Karpas-422 (cell line): ENCODE measurements at regions not wholly inside any gene's neighbourhood (a gene's known extent, or its start where the extent isn't known, plus 50 kb on each side); places are given as distances from the start of the nearest gene placed in this dataset.

Experiments
- DNase-seq: peaks from one replicate; pipeline ENCODE4 v3.0.0-alpha.2; 2015
- H2AFZ ChIP-seq: fragments of 200-600 bp; sonication (generic); 2 replicates; pipeline ENCODE4 v1.6.1; 2014; ENCODE audit warnings: antibody characterized with exemption, low read length, mixed read lengths
- H3K27ac ChIP-seq: fragments of 200-600 bp; sonication (generic); 2 replicates; pipeline ENCODE4 v1.5.1; 2014; ENCODE audit warnings: mild to moderate bottlenecking, low read length, moderate library complexity
- H3K27me3 ChIP-seq: fragments of 200-600 bp; sonication (generic); 2 replicates; pipeline ENCODE4 v1.6.1; 2014; ENCODE audit warnings: low read length, mixed read lengths
- H3K36me3 ChIP-seq: fragments of 200-600 bp; sonication (generic); 2 replicates; pipeline ENCODE4 v1.6.1; 2014; ENCODE audit warnings: low read length, mixed read lengths; ENCODE audit not compliant: insufficient read depth
- H3K4me1 ChIP-seq: fragments of 200-600 bp; sonication (generic); 2 replicates; pipeline ENCODE4 v1.6.1; 2014; ENCODE audit warnings: mild to moderate bottlenecking, low read length, mixed read lengths
- H3K4me2 ChIP-seq: fragments of 200-600 bp; sonication (generic); 2 replicates; pipeline ENCODE4 v1.6.1; 2014; ENCODE audit warnings: low read length, low read depth, mild to moderate bottlenecking; ENCODE audit not compliant: poor library complexity, severe bottlenecking
- H3K4me3 ChIP-seq: fragments of 200-600 bp; sonication (generic); 2 replicates; pipeline ENCODE4 v1.5.1; 2014; ENCODE audit warnings: mild to moderate bottlenecking, antibody characterized with exemption, low read length, mixed read lengths
- H3K79me2 ChIP-seq: fragments of 200-600 bp; sonication (generic); 2 replicates; pipeline ENCODE4 v1.6.1; 2014; ENCODE audit warnings: mild to moderate bottlenecking, low read length, mixed read lengths
- H3K9ac ChIP-seq: fragments of 200-600 bp; sonication (generic); 2 replicates; pipeline ENCODE4 v1.6.0; 2014; ENCODE audit warnings: low read length
- H3K9me2 ChIP-seq: fragments of 200-600 bp; sonication (generic), shearing (Covaris generic); replicated peaks from 2 replicates; pipeline ENCODE4 v1.6.0; 2014; ENCODE audit warnings: mild to moderate bottlenecking, low read length, moderate library complexity; ENCODE audit not compliant: insufficient read depth
- H3K9me3 ChIP-seq: fragments of 300-700, 200-600 bp; sonication (generic); 2 replicates; pipeline ENCODE4 v1.6.1; 2014; ENCODE audit warnings: low read length, mixed read lengths
- H4K20me1 ChIP-seq: fragments of 200-600 bp; sonication (generic); 2 replicates; pipeline ENCODE4 v1.6.1; 2014; ENCODE audit warnings: mild to moderate bottlenecking, antibody characterized with exemption, low read length, low read depth; ENCODE audit not compliant: insufficient read depth

DNA sequence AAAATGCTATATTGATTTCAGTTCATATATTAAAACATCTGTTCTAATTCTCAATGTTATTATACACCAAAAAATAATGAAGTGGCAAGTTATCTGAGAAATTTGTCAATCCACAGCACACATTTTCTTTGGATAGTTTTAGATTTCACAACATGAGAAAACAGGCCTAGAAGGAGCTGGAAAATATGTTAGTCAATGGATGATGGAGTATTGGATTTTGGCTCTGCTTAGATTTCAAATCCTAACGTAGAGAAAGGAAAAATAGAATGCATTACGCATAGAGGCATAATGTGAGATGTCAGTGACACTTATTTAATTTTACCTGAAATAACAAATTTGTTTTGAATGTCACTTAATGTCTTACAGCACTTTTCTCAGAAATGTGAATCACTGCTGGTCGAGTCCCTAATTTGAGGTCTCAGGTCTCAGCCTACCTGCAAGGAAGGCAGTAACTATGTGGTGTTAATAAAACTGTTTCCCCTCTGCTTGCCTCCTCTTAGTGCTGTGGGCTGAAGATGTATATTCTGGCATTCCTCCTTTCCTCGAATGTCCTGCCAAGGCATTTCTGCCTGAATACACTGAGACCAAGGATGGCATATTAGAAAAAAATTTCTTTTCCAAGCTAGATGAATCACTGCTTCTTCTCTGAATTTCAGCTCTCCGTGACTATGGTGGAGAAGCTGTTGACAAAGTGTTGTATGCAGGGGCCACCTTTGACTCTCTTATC lies 232.4 kb downstream of the POSTN start:
- Histone ChIP-seq H3K27me3 (no peaks in the 10 kb centered on the region), H3K9me3 (no peaks in the 10 kb centered on the region), H3K4me2 (no peak overlapping the region), H3K9me2 (no peaks in the 10 kb centered on the region), H3K36me3 (no peaks in the 10 kb centered on the region), H2AFZ (no peak overlapping the region), H3K4me3 (no peak overlapping the region), H3K9ac (no peak overlapping the region), H4K20me1 (no peaks in the 10 kb centered on the region), H3K27ac (no peak overlapping the region), H3K4me1 (no peaks in the 10 kb centered on the region), H3K79me2 (no peaks in the 10 kb centered on the region)
- DNase-seq = no peak

GRCh38 chr13:37365496-37365895 lies 233.1 kb downstream of the POSTN start:
- no peaks in the 10 kb centered on the region for H3K27me3 ChIP-seq
- H2AFZ ChIP-seq = no peak overlapping the region
- H3K9me3 ChIP-seq = no peaks in the 10 kb centered on the region
- H3K27ac ChIP-seq = no peak overlapping the region
- no peaks in the 10 kb centered on the region for H3K36me3 ChIP-seq
- no peaks in the 10 kb centered on the region for H3K79me2 ChIP-seq
- H3K9me2 ChIP-seq = no peaks in the 10 kb centered on the region
- H3K4me3 ChIP-seq = no peak overlapping the region
- no peaks in the 10 kb centered on the region for H4K20me1 ChIP-seq
- H3K4me2 ChIP-seq = no peak overlapping the region
- no peak for DNase-seq
- H3K9ac ChIP-seq = no peak overlapping the region
- H3K4me1 ChIP-seq = no peaks in the 10 kb centered on the region

DNA sequence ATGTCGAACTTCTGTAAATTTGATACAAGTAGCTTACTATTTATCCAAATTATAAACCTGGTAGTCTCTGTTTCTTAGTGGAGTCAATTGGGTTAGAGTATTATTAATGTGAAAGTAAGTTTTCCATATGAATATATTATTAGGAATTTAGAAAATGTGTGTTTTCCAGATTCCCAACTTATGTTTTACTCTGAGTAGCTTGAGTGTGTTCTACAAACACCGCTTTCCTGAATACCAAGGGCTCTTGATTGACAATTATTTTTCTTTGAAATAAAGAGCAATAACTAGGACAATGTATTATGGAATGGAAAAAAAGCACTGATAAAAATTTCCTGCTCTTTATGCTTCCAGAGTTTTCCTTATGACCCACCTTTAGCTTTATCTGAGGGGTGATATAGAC lies 233.6 kb downstream of the POSTN start:
- H4K20me1 ChIP-seq = no peaks in the 10 kb centered on the region
- no peak overlapping the region for H3K4me3 ChIP-seq
- no peaks in the 10 kb centered on the region for H3K36me3 ChIP-seq
- no peaks in the 10 kb centered on the region for H3K4me1 ChIP-seq
- H3K27ac ChIP-seq = no peak overlapping the region
- H3K9me3 ChIP-seq = no peaks in the 10 kb centered on the region
- no peaks in the 10 kb centered on the region for H3K79me2 ChIP-seq
- H3K9me2 ChIP-seq = no peaks in the 10 kb centered on the region
- no peak overlapping the region for H3K4me2 ChIP-seq
- H3K9ac ChIP-seq = no peak overlapping the region
- DNase-seq = no peak
- H3K27me3 ChIP-seq = no peaks in the 10 kb centered on the region
- H2AFZ ChIP-seq = no peak overlapping the region

DNA sequence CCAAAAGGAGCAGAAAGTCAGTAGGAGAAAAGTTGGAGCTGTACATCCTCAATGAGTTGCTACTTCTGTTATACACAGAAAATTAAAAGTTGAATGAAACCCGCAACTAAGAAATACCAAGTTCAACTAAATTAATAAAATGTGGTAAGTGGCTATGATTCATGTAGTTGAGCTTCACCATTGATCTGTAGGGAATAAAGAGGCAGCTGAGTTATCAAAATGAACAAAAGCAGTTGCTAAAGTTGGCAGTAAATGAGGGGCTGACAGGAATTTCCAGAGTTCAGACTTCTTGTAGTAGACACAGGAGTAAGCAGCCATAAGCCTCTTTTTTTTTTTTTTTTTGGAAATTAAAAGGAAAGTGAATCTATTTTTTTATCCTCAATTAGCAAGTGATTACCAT lies 234.6 kb downstream of the POSTN start:
- Histone ChIP-seq H3K27ac (no peak overlapping the region), H2AFZ (no peak overlapping the region), H4K20me1 (no peaks in the 10 kb centered on the region), H3K4me2 (no peak overlapping the region), H3K4me3 (no peak overlapping the region), H3K9me3 (no peaks in the 10 kb centered on the region), H3K27me3 (no peaks in the 10 kb centered on the region), H3K36me3 (no peaks in the 10 kb centered on the region), H3K4me1 (no peaks in the 10 kb centered on the region), H3K79me2 (no peaks in the 10 kb centered on the region), H3K9ac (no peak overlapping the region), H3K9me2 (no peaks in the 10 kb centered on the region)
- DNase-seq = no peak

DNA sequence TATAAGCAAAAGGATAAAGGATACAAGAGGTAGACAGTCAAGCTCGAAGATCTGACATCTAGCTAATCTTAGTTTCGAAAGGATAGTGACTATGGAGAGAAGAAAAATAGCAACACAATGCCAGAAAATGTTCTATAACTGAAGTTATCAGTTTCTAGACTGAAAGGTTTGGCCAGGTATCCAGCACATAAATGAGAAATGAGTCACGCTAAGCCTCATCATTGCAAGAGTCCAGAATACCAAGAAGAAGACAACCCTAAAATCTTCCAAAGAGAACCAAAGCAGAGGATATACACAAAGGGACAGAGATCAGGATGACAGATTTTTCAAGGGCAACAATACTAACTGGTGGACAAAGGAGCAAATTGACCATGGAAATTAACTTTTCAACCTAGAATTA lies 237.0 kb downstream of the POSTN start:
- Histone ChIP-seq H3K9me3 (no peaks in the 10 kb centered on the region), H3K27ac (no peak overlapping the region), H3K36me3 (no peaks in the 10 kb centered on the region), H3K9me2 (no peaks in the 10 kb centered on the region), H4K20me1 (no peaks in the 10 kb centered on the region), H3K4me2 (no peak overlapping the region), H3K9ac (no peak overlapping the region), H3K4me1 (no peaks in the 10 kb centered on the region), H2AFZ (no peak overlapping the region), H3K27me3 (no peaks in the 10 kb centered on the region), H3K4me3 (no peak overlapping the region), H3K79me2 (no peaks in the 10 kb centered on the region)
- DNase-seq = no peak

- no peak overlapping the region for H2AFZ ChIP-seq
These were observed 238.0 kb downstream of the POSTN start for GRCh38 chr13:37360556-37360955.

DNA sequence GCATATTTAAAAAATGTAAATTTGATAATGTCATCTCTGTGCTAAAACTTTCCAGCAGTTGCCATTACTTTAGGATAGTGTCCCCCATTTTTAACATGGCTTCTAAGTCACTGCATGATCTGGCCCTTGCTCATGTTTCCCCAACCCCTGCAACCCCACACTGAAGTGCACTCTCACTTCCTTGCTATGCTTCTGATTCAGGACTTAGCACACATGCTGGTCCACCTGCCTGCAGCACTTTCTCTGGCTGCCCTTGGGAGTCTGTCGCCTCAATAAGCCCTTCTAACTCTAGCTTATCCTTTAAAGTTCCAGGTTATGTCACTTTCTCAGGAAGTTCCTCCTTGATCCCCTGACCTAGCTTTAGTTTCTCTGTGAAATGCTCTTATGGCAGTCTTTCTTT lies 241.0 kb downstream of the POSTN start:
- Histone ChIP-seq H3K27ac (no peak overlapping the region), H3K9me2 (no peaks in the 10 kb centered on the region), H2AFZ (no peak overlapping the region), H3K4me2 (no peak overlapping the region), H3K9ac (no peak overlapping the region), H4K20me1 (no peaks in the 10 kb centered on the region), H3K27me3 (no peaks in the 10 kb centered on the region), H3K4me3 (no peak overlapping the region), H3K9me3 (no peaks in the 10 kb centered on the region), H3K36me3 (no peaks in the 10 kb centered on the region), H3K4me1 (no peaks in the 10 kb centered on the region), H3K79me2 (no peaks in the 10 kb centered on the region)
- no peak for DNase-seq

More at GRCh38 chr13:37360556-37360955, 238.0 kb downstream of the POSTN start:
- Histone ChIP-seq H3K9me2 (no peaks in the 10 kb centered on the region), H3K36me3 (no peaks in the 10 kb centered on the region), H3K4me1 (no peaks in the 10 kb centered on the region), H4K20me1 (no peaks in the 10 kb centered on the region), H3K4me2 (no peak overlapping the region), H3K79me2 (no peaks in the 10 kb centered on the region), H3K27ac (no peak overlapping the region), H3K9me3 (no peaks in the 10 kb centered on the region), H3K9ac (no peak overlapping the region), H3K4me3 (no peak overlapping the region), H3K27me3 (no peaks in the 10 kb centered on the region)
- no peak for DNase-seq

- H3K27me3 ChIP-seq = no peaks in the 10 kb centered on the region
- H3K27ac ChIP-seq = no peak overlapping the region
- H3K4me3 ChIP-seq = no peak overlapping the region
- no peak overlapping the region for H3K9ac ChIP-seq
- no peak overlapping the region for H3K4me2 ChIP-seq
- no peaks in the 10 kb centered on the region for H3K4me1 ChIP-seq
- no peak overlapping the region for H2AFZ ChIP-seq
- H3K9me3 ChIP-seq = no peaks in the 10 kb centered on the region
- no peaks in the 10 kb centered on the region for H4K20me1 ChIP-seq
- H3K36me3 ChIP-seq = no peaks in the 10 kb centered on the region
- H3K9me2 ChIP-seq = no peaks in the 10 kb centered on the region
- DNase-seq = no peak
- H3K79me2 ChIP-seq = no peaks in the 10 kb centered on the region
These were observed 244.7 kb downstream of the POSTN start for GRCh38 chr13:37353911-37354310.
